Choroid plexus epithelial cell (primary cell): ENCODE measurements at regions not wholly inside any gene's neighbourhood (a gene's known extent, or its start where the extent isn't known, plus 50 kb on each side); places are given as distances from the start of the nearest gene placed in this dataset.
"Not testable (repeated sequence)": the region's sequence is repeated elsewhere in the genome, so short reads cannot be mapped to it uniquely, and the experiment has no call there.

Source experiments
- DNase-seq: peaks from one replicate; pipeline ENCODE4 v3.0.0-alpha.2; 2010; ENCODE audit warnings: low read depth
- H3K4me3 ChIP-seq: 2 replicates; pipeline ENCODE4 v1.5.1; 2011; ENCODE audit warnings: low read depth, mild to moderate bottlenecking, control low read depth, low read length, moderate library complexity
- TF ChIP-seq, protein P1 (sequence below): conservative IDR thresholded peaks from 2 replicates; pipeline ENCODE4 v1.5.1; 2011; ENCODE audit warnings: low read depth, mild to moderate bottlenecking, control low read depth, inconsistent platforms, low read length, moderate library complexity

DNA sequence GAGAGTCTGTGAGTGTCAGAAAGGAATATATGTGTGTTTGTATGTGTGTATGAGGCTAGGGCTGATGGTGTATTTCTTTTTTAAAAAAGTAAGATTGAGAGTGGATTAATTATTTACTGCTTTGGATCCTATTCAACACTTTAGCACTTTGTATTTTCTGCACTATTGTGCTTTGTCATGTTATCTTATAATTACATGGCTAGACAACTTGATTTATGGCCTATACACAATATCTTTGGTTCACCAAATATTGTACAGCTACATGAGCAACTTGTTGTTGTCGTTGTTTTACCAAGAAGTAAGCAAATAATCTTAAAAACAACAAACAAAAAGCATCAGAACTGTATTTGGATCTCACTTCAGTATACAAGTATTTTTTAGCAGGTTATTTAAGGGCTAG, 84.6 kb upstream of the TBX18 start:
- no peak for DNase-seq
- TF ChIP-seq, protein P1, sequence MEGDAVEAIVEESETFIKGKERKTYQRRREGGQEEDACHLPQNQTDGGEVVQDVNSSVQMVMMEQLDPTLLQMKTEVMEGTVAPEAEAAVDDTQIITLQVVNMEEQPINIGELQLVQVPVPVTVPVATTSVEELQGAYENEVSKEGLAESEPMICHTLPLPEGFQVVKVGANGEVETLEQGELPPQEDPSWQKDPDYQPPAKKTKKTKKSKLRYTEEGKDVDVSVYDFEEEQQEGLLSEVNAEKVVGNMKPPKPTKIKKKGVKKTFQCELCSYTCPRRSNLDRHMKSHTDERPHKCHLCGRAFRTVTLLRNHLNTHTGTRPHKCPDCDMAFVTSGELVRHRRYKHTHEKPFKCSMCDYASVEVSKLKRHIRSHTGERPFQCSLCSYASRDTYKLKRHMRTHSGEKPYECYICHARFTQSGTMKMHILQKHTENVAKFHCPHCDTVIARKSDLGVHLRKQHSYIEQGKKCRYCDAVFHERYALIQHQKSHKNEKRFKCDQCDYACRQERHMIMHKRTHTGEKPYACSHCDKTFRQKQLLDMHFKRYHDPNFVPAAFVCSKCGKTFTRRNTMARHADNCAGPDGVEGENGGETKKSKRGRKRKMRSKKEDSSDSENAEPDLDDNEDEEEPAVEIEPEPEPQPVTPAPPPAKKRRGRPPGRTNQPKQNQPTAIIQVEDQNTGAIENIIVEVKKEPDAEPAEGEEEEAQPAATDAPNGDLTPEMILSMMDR = no peak
- H3K4me3 ChIP-seq = no peak overlapping the region

DNA sequence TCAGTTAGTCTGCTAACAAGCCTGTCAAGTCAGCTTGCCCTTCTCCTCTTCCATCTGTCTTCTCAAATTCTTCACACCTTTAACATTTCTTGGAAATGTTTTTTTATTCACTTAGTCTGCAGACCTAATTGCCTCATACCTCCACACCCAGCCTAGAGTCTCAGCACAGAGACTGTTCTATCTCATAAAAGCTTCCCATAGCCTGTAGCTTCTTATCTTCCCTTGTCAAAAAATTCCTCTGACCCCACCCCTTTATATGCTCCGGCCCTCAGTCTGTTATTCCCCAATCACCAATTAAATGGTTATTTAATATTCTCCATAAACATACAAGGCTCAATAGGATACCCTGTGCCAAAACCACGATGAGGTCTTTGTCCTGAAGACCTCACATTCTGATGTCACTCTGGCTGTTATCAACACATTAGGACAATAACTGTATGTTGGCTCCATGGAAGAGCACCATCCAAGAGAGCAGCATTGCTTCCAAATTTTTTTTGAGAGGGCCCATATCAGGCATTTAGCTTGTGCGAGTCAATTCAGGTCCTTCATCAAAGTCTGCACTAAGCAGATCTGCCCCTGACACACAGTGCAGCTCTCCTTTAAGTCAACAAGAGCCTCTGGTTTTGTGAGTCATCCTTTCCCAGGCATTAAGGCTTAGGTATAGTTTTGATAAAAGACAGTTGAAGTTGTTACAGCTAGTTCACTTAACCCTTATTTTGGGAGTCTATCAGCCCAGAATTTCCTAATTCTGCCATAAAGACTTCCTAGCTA, 83.2 kb upstream of the TBX18 start:
- DNase-seq = peak; percentile 82
- TF ChIP-seq, protein P1 = no peak
- no peak overlapping the region for H3K4me3 ChIP-seq

DNA sequence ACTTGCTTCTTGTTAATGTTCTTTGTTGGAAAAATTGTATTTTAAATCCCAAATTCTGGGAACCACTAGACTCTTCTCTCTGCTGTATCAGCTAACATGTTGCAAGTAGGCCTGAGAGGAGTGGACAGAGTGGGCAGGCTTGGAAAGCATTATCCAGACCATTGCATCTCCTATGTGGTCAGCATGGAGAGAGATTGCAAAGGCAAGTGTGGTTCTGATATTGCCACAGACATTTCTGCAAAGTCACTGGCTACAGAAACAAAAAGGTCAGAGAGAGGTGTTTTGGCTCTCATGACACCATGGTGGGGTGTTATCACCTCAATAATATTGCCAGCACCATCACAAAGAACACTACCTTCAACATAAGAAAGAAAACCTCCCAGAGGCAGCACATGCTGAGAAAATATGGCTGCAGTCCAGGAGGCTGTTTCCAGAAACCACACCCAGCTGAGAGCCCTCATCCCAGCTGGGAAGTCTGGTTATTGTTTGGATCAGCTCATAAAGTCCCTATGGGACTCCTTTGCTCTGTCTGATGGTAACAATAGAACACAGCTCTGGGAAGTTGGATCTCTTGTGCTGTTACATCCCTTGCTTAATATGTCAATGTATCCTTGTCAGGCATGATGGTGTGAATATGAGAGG, 78.2 kb upstream of the TBX18 start:
- peak; percentile 48 for DNase-seq
- no peak overlapping the region for H3K4me3 ChIP-seq

DNA sequence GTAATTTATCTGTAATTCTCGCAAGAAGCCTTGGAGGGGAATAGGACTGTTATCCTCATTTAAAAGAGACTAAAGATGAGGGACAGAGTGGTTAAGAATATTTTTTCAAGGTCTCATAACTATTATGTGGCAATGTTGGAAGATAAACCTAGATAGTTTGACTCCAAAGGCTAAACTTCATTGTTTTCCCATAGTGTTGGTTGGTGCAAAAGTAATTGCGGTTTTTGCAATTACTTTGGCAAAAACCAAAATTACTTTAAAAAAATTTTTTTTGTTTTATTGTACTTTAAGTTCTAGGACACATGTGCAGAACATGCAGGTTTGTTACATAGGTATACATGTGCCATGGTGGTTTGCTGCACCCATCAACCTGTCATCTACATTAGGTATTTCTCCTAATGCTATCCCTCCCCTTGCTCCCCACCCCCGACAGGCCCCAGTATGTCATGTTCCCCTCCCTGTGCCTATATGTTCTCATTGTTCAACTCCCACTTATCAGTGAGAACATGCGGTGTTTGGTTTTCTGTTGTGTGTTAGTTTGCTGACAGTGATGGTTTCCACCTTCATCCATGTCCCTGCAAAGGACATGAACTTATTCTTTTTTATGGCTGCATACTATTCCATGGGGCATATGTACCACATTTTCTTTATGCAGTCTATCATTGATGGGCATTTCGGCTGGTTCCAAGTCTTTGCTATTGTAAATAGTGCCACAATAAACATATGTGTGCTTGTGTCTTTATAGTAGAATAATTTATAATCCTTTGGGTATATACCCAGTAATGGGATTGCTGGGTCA, 72.9 kb upstream of the TBX18 start:
- DNase-seq, H3K4me3 ChIP-seq: not testable (repeated sequence)

More for the DNA sequence above, 78.2 kb upstream of the TBX18 start:
- TF ChIP-seq, protein P1 = no peak

DNA sequence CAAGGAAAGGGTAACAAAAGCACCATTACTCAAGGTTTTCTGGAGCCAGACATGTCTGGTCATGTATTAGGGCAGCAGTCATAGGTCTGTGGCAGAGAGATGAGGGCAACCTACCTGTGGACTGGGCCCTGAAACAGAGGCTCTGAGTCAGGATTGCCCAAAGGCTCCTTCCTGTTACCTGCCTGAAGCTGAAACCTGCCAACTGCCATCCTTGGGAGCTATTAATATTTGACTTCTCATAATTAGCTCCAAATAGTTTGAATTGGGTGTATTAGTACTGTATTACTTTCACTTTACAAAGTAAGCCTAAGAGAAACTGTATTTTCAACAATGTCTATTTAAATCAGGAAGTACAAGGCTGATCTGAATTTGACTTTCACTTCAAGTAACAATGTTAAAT, 72.0 kb upstream of the TBX18 start:
- no peak overlapping the region for H3K4me3 ChIP-seq
- no peak for DNase-seq
- TF ChIP-seq, protein P1 = no peak

DNA sequence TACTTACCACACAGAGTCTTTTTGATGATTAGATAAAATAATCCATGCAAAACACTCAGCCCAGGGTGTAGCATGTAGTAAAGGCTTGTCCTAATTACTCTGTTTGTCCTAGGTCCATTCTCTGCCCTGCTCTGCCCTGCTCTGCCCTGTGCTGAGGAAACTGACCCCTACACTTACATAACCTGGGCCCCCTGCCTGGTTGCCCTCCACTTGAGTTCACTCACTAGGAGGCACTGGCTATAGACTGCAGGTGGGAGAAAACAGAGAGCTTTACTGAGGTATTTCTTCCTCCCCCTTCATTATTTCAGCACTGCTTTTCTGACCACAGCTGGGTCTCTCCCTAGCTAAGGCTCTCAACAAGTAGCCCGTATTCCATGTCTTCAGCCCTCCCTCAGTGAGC, 70.9 kb upstream of the TBX18 start:
- TF ChIP-seq, protein P1 = no peak
- no peak overlapping the region for H3K4me3 ChIP-seq
- peak; percentile 29 for DNase-seq

DNA sequence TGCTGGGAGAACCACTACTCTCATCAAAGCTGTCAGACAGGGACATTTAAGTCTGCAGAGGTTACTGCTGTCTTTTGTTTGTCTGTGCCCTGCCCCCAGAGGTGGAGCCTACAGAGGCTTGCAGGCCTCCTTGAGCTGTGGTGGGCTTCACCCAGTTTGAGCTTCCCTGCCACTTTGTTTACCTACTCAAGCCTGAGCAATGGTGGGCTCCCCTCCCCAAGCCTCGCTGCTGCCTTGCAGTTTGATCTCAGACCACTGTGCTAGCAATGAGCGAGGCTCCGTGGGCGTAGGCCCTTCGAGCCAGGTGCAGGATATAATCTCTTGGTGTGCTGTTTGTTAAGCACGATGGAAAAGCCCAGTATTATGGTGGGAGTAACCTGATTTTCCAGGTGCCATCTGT, 67.5 kb upstream of the TBX18 start:
- H3K4me3 ChIP-seq, DNase-seq: not testable (repeated sequence)

DNA sequence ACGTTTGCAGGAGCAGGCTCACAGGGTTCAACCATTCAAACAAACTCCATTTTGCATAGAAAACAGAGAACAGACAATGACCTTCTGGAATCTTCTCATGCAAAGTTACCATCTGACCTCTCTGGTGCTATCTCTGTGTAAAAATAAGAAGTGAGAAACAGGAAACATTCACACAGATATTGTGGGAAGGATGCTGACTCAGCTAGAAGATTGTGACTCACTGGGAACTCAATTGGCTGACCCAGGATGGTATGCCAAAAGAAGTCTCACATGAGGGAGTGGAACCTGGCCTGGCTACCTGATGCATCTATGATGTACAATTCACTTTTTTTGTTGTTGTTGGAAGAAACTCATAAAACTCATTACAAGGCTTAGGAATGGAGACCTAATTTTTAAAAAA, 61.1 kb upstream of the TBX18 start:
- TF ChIP-seq, protein P1 = no peak
- no peak overlapping the region for H3K4me3 ChIP-seq
- peak; percentile 89 for DNase-seq

DNA sequence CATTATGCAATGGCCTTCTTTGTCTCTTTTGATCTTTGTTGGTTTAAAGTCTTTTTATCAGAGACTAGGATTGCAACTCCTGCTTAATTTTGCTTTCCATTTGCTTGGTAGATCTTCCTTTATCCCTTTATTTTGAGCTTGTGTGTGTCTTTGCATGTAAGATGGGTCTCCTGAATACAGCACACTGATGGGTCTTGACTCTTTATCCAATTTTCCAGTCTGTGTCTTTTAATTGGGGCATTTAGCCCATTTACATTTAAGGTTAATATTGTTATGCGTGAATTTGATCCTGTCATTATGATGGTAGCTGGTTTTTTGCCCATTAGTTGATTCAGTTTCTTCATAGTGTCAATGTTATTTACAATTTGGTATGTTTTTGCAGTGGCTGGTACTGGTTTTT, 56.9 kb upstream of the TBX18 start:
- not testable (repeated sequence) for DNase-seq, H3K4me3 ChIP-seq
